Motor neuron (in vitro differentiated cells): ENCODE measurements at regions not wholly inside any gene's neighbourhood (a gene's known extent, or its start where the extent isn't known, plus 50 kb on each side); places are given as distances from the start of the nearest gene placed in this dataset.

ENCODE experiments used
- ATAC-seq, 8 experiments: fragments of 200-7000 bp; cut with Tn5 transposase; replicated peaks in 6 of 8; 2 replicates each; pipeline ENCODE4 v1.8.0; 2021; ENCODE audit warnings: mild to moderate bottlenecking in 8 of 8, moderate library complexity in 8 of 8
- H3K27ac ChIP-seq, 2 donors: fragments of 250-450 bp; sonication (Bioruptor Pico); 2 replicates each; pipeline ENCODE4 v1.9.0; 2021; ENCODE audit warnings: antibody characterized with exemption in 2 of 2, mild to moderate bottlenecking in 2 of 2, moderate library complexity in 1 of 2
- H3K4me1 ChIP-seq, 2 donors: fragments of 250-450 bp; sonication (Bioruptor Pico); replicated peaks in 1 of 2; 2 replicates each; pipeline ENCODE4 v1.6.1; 2021; ENCODE audit warnings: antibody characterized with exemption in 2 of 2, mild to moderate bottlenecking in 2 of 2, moderate library complexity in 1 of 2
- H3K4me3 ChIP-seq, 5 donors: fragments of 250-450 bp; sonication (Bioruptor Pico); 2 replicates each; pipeline ENCODE4 v1.9.0; 2021; ENCODE audit warnings: antibody characterized with exemption in 5 of 5, mild to moderate bottlenecking in 5 of 5, moderate library complexity in 4 of 5
- WGBS, 10 experiments: fragments of 450-650 bp; shearing (Covaris generic); methylation state at CpG; one replicate each; pipeline ENCODE4 v1.0.0; 2022; 5-methylcytosine and 5-hydroxymethylcytosine counted together
- in situ Hi-C, 9 experiments: fragments of 400-800 bp; cut with MboI; loops; one replicate each; pipeline ENCODE4 v1.15.0; 2021; ENCODE audit warnings: low sequenced_read_pairs in 9 of 9, low pct_unique_long_range_greater_than_20kb in 2 of 9; ENCODE audit not compliant: unreplicated experiment in 9 of 9

DNA sequence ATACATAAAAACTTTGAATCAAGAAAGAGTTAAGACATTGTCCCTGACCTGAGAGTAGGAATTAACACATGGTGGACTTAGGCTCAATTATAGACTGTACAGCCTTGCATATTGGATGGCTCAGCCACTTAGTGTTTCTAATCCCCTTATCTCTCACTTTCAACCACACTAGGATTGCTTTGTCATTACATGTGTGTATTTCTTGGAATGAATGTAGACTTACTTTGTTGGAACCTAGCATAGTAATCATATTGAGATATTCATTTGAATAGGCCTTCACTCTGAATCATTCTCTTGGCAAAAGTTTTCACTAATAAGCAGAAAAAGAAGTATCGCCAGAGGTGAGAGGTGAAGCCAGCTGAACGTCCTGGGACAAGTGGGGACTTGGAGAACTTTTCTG is 1973.9 kb upstream of the FLRT2 start:
- H3K4me1 ChIP-seq = no peaks in the 10 kb centered on the region
- in situ Hi-C loops = no loop called here
- H3K4me3 ChIP-seq = no peak overlapping the region
- no peak for ATAC-seq
- no peak overlapping the region for H3K27ac ChIP-seq
- WGBS, 10 experiments = 0 to 100% (median 92%) methylated on average over 2 of the region's 2 CpGs; no CpG with 5 or more reads in 3 of the 10 experiments

DNA sequence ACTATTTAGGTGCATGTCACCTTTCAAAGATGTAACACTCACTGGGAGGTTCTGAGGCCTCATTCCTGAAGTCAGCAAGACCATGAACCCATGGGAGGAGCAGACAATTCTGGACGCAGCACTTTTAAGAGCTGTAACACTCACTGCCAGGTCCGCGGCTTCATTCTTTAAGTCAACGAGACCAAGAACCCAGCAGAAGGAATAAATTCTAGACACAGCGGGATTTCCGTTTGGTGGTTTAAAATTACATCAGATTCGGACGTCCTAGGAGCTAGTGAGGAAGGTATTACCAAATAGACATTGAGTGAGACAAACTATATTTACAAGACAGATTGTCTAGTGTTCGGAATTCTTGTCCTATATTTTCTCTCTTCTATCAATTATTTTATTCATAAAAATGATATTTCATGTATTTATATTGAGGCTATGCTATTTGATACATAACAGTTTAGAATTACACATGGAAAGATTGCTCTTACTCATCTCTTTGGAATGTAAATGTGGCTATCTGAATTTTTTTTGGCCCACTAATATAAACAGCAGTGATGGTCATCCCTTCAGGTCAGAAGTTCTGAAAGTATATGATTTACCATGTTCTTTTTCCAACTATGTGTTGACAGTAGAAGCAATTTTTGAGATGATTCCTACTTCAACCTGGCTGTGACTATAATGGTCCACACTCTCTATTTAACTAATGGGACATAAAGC is 1973.0 kb upstream of the FLRT2 start:
- WGBS, 10 experiments = 43 to 96% (median 81%) methylated on average over 1 to 9 of the region's 9 CpGs; no CpG with 5 or more reads in 1 of the 10 experiments
- ATAC-seq = no peak

DNA sequence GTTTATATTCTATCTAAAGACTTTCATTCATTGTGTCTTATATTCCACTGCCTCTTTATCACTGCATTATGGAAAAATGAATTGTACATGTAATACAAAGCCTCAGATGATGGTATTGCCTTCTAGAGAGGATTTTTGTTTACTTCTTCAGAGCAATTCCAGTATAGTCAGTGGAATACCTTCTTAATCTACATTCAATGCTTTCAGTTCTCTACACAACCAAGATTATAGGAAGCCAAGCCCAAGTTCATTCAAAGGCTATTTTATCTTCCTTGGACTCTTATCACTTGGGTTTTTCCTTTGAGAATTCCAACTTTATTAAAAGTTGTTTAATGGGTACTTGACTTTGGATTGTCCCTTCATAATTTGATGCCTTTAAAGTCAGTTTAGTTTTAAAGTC is 1971.0 kb upstream of the FLRT2 start:
- Histone ChIP-seq H3K4me1 (no peaks in the 10 kb centered on the region), H3K4me3 (no peak overlapping the region), H3K27ac (no peak overlapping the region)
- in situ Hi-C loops = no loop called here
- no peak for ATAC-seq

More for the DNA sequence above, 1973.0 kb upstream of the FLRT2 start:
- in situ Hi-C loops = no loop called here
- Histone ChIP-seq H3K27ac (no peak overlapping the region), H3K4me3 (no peak overlapping the region), H3K4me1 (no peaks in the 10 kb centered on the region)

DNA sequence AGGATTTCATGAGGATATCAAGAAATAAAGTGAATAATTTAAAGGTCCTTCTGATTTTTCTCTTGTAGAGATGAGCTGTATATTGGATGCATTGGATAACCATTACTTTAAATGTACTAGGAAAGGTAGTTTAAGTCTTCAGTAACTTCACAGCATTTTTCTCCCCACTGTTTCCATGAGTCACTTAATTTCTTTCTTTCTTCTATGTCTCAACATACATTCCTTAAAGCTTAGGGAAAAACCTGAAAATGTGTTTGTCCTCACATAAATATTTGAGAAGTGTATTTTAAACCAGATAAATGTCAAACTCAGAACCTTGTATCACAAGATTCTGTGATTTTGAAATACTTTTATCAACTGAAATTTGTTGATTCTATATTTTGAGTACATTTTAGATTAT is 1970.2 kb upstream of the FLRT2 start:
- H3K4me1 ChIP-seq = no peaks in the 10 kb centered on the region
- no peak for ATAC-seq
- H3K27ac ChIP-seq = no peak overlapping the region
- no peak overlapping the region for H3K4me3 ChIP-seq
- in situ Hi-C loops = no loop called here

DNA sequence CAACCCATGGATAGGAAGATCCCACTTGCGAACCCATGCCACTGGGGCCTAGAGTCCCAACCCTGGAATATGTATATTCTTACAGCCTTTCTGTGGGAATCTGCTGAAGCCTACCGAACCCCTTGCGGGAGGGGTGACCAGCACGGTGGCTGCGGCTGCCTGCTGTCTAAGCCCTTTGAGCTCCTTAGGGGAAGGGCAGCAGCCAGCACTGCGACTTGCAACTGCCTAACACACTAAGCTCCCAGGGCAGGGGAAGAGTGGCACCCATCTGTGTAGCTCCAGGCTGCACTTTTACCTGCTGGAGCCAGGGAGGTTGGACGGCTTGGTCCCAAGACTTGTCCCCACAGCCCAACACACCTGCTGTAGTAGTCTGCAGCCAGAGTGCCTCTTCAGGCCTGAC is 1968.7 kb upstream of the FLRT2 start:
- Histone ChIP-seq H3K27ac (no peak overlapping the region), H3K4me1 (no peaks in the 10 kb centered on the region), H3K4me3 (no peak overlapping the region)
- no peak for ATAC-seq
- 26 to 100% (median 83%) methylated on average over 3 to 5 of the region's 7 CpGs; no CpG with 5 or more reads in 7 of the 10 experiments for WGBS, 10 experiments
- in situ Hi-C loops = no loop called here

DNA sequence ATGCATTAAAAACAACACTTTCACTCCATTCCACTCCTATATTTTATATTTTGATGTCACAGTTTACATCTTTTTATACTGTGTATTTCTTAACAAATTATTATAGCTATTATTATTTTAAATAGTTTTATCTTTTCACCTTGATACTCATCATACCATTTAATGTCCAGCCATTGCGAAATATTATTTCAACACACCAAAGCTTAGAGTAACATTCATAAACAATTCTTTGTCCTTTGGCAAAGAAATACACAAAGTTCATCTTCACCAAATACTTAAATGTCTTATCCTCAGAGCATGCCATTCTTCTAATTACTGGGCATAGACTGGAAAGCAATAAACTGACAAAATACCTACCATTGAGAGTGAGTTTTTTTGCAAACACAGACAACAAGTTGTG is 1963.4 kb upstream of the FLRT2 start:
- Histone ChIP-seq H3K4me3 (no peak overlapping the region), H3K4me1 (no peaks in the 10 kb centered on the region), H3K27ac (no peak overlapping the region)
- ATAC-seq = no peak
- in situ Hi-C loops = no loop called here
- WGBS, 10 experiments = 0 to 100% (median 66%) methylated on average over 1 of the region's 1 CpG; no CpG with 5 or more reads in 2 of the 10 experiments

DNA sequence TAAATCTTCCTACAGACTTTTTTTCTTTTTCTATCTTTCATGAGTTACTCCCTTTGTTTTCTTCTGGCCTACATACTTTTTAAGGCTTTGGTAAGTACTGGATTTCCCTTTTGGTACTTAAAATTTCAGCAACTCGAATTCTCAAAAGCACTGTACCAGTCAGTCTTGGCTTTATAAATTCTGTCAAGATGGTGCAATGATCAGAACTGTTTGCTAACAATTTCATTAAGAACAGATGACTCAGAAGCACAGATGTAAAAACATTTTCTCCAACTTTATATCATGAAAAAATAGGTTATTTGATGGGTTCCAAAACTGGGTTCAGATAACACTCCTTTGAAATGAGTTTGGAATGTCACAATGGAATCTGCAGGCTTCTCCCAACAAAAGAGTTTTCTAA is 1961.8 kb upstream of the FLRT2 start:
- 0 to 85% (median 57%) methylated on average over 1 of the region's 1 CpG; no CpG with 5 or more reads in 2 of the 10 experiments for WGBS, 10 experiments
- no peak for ATAC-seq
- in situ Hi-C loops = no loop called here

DNA sequence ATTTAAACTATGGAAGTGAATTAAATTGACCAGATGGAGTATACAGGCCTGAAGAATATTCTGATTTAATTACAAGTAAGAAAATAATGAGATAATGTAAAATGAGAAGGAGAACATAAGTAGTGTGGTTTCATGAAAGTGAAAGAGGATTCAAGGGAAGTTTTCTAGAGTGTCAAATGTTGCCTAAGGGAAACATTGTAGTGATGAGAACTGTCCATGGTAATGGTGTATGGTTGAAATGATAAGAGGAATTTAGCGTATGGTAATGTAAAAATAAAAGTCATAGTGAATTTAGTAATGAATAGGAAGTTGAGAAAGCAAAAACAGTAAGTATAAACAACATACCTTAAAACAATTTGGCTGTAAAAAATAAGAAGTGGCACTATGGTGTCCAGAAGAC is 1954.6 kb upstream of the FLRT2 start:
- in situ Hi-C loops = no loop called here
- no peak for ATAC-seq
- no peaks in the 10 kb centered on the region for H3K4me1 ChIP-seq
- no peak overlapping the region for H3K27ac ChIP-seq
- 0 to 100% (median 88%) methylated on average over 1 of the region's 1 CpG; no CpG with 5 or more reads in 1 of the 10 experiments for WGBS, 10 experiments
- H3K4me3 ChIP-seq = no peak overlapping the region

More for the DNA sequence above, 1961.8 kb upstream of the FLRT2 start:
- Histone ChIP-seq H3K4me3 (no peak overlapping the region), H3K27ac (no peak overlapping the region), H3K4me1 (no peaks in the 10 kb centered on the region)

DNA sequence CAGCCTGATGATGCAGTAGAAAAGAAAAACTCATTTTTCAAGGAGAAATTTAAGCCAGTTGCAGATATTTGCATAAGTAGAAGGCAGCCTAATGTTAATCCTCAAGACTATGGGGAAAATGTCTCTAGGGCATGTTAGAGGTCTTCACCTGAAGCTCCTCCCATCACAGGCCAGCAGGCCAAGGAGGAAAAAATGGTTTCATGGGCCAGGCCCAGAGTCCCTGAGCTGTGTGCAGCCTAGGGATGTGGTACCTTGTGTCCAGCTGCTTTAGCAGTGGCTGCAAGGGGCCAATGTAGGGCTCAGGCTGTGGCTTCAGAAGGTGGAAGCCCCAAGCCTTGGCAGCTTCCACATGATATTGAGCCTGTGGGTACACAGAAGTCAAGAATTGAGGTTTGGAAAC is 1946.7 kb upstream of the FLRT2 start:
- in situ Hi-C loops = no loop called here
- no peak for ATAC-seq

DNA sequence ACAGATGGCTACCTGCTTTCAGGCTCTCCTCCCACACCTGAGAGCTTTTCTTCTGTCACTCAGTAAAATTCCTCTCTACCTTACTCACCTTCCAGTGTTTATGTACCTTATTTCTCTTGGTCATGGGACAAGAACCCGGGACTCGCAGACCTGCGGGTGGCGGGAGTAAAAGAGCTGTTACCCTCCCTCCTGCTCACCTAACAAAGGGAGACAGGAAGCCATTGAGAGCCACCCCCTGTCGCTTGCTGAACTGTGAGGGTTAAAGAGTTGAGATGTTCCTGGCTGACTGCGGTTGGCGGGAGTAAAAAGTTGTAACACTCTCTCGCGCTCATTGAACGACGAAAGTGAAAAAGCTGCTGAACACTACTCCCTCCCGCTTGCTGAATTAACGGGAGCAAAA is 1935.1 kb upstream of the FLRT2 start:
- H3K27ac ChIP-seq = no peak overlapping the region
- in situ Hi-C loops = no loop called here
- H3K4me1 ChIP-seq = no peaks in the 10 kb centered on the region
- WGBS, 10 experiments = 60 to 100% (median 91%) methylated on average over 1 to 11 of the region's 13 CpGs
- H3K4me3 ChIP-seq = no peak overlapping the region
- no peak for ATAC-seq

More for the DNA sequence above, 1946.7 kb upstream of the FLRT2 start:
- Histone ChIP-seq H3K27ac (no peak overlapping the region), H3K4me3 (no peak overlapping the region), H3K4me1 (no peaks in the 10 kb centered on the region)

DNA sequence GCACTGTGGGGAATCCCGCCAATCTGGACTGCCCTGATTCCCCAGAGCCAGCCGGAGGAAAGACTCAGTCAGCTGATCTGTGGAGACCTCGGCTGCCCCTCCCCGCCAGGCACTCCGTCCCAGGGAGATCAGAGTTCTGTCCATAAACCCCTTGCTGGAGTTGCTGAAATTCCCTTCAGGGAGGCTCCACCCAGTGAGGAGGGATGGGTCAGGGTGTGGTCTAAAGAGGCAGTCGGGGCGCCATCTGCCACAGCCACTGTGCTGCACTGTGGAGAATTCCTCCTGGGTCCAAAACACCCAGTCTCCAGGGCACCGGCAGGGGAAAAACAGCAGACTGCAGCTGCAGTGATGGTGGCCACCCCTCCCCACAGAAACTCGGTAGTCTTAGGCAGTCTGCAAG is 1922.3 kb upstream of the FLRT2 start:
- Histone ChIP-seq H3K4me3 (no peak overlapping the region), H3K27ac (no peak overlapping the region), H3K4me1 (no peaks in the 10 kb centered on the region)
- WGBS, 10 experiments = 100% methylated on average over 1 to 2 of the region's 9 CpGs; no CpG with 5 or more reads in 8 of the 10 experiments
- in situ Hi-C loops = no loop called here
- no peak for ATAC-seq

DNA sequence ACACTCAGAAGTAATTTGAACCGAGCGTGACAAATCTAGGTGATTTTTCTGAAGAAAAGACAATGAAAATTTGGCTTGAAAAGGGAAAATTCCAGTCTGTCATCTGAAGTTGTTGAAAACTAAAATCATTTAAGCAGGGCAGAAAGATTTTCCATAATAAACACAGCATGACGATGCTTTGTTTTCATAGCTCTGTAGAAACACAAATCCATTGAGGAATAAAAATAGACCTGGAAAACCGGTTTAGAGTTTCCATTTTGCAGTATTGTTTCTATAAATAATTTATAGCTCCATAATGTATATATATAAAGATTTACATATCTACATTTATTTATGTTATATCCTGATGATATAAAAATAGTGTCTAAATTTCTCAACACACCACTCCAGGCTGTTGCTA is 1918.5 kb upstream of the FLRT2 start:
- ATAC-seq = peak in 1 of 8 experiments; percentile 35
- no peaks in the 10 kb centered on the region for H3K4me1 ChIP-seq
- WGBS, 10 experiments = 7 to 100% (median 61%) methylated on average over 2 to 4 of the region's 4 CpGs; no CpG with 5 or more reads in 2 of the 10 experiments
- in situ Hi-C loops = no loop called here
- no peak overlapping the region for H3K4me3 ChIP-seq
- no peak overlapping the region for H3K27ac ChIP-seq

DNA sequence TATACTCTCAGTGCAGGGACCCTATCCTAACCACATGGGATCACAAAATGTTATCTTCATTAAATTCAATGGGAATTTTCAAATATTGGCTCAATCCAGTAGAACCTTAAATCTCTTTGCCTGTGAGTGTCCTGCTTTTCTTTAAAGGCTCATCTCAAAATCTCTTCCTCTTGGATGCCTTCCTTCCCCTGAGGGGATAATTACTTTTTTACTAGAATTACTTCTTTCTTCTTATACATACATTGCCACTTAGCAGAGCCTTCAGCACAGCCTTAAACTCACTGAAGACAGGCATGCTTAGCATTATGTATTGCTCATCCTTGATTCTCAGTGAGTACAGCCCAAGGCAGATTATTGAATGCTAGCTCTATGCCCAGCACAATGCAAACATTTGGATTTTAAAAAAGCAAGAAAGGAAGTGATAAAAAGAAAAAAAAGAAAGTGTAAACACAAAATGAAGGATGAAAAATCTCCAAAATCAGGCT is 1918.0 kb upstream of the FLRT2 start:
- Histone ChIP-seq H3K4me1 (no peaks in the 10 kb centered on the region), H3K4me3 (no peak overlapping the region), H3K27ac (no peak overlapping the region)
- peak in 1 of 8 experiments; percentile 86 for ATAC-seq
- in situ Hi-C loops = no loop called here

DNA sequence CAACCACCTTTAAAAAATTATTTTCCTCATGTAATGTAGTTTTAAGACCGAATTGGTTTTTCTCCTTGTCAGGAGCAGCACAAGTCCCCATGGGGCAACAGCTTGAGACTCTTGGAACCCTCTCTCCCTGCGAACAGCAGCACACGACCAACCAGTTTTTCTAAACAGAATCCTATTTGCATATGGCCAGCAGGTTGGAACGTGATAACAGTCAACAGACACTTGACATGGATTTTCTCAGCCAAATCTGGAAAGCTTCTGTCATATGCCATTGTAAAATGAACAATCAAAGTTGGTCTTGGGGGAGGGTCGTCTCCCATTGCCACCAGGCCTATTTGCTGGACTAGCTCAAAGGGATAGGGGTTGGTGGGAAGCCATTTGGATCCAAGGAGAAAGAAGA is 1915.0 kb upstream of the FLRT2 start:
- in situ Hi-C loops = no loop called here
- H3K4me3 ChIP-seq = no peak overlapping the region
- no peaks in the 10 kb centered on the region for H3K4me1 ChIP-seq
- H3K27ac ChIP-seq = no peak overlapping the region
- ATAC-seq = no peak
- 0 to 100% (median 71%) methylated on average over 1 to 5 of the region's 5 CpGs for WGBS, 10 experiments
